ENCODE measurements at regions not wholly inside any gene's neighbourhood (a gene's known extent, or its start where the extent isn't known, plus 50 kb on each side); places are given as distances from the start of the nearest gene placed in this dataset.
"Not testable (repeated sequence)": the region's sequence is repeated elsewhere in the genome, so short reads cannot be mapped to it uniquely, and the experiment has no call there.

DNA sequence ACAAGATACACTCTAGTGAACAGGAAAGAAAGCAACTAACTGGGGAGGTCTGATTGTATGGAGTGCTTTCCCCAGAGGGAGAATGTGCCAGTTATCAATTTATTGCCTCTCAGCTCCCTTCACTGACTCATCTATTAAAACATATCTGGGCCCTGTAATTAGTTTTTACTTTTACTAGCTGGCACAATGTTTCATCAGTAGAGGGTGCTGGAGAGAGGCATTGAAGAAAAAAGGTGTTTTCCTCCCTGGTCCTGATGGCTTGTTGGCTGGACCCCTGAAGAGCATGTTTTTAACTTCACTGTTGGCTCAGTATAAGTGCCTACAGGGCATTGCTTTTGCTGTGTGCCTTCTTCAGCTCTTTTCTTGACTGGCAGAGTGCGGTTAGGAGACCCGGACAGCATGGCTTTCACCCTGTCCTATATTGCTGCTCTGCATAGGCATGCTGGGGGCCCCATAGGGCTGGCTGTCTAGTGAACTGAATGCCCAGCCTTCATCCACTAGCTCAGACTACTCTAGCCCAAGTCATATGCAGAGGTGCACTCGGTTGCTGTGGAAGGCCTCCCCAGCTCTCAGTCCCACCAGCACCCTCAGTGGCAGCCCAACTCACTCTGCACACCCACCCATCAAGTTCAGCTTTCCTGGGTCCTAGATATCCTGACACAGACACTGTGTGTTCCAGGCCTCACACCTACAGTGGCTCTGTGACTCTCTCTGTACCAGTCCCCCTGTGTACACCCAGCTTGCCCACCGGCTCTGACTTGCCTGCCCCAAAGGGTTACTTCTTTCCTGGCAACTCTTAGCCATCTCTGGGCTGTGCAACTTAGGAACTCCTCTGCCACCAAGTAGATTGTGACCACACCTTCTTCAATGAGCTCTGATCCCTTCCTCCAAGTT, 62.3 kb upstream of the ACYP2 start:
- WGBS, 2 donors = 91 to 96% methylated on average over 4 of the region's 4 CpGs
- Histone ChIP-seq H3K36me3 (ENCODE audit: low read depth, missing control alignments) (no peaks in the 10 kb centered on the region), H3K4me1 (no peaks in the 10 kb centered on the region), H3K9me3 (no peaks in the 10 kb centered on the region), H3K4me3 (no peak overlapping the region), H3K27me3 (no peaks in the 10 kb centered on the region), H3K27ac (no peak overlapping the region)
- TF ChIP-seq POLR2A (IDR thresholded peaks at IDR 0.05) = no peak
- TF ChIP-seq CTCF (IDR thresholded peaks at IDR 0.05) = no peak
- no peak for DNase-seq
- intact Hi-C loops (cut with DNase I; ENCODE audit: low total_unique reads) = no loop called here

GRCh38 chr2:54050445-54050844, 65.0 kb upstream of the ACYP2 start:
- DNase-seq = no peak
- no peak overlapping the region for H3K27ac ChIP-seq
- TF ChIP-seq CTCF (IDR thresholded peaks at IDR 0.05) (no peak), POLR2A (IDR thresholded peaks at IDR 0.05) (no peak)
- no peaks in the 10 kb centered on the region for H3K9me3 ChIP-seq
- H3K4me3 ChIP-seq = no peak overlapping the region
- H3K4me1 ChIP-seq = no peaks in the 10 kb centered on the region
- WGBS, 2 donors = 93 to 96% methylated on average over 2 of the region's 2 CpGs
- H3K36me3 ChIP-seq (ENCODE audit: low read depth, missing control alignments) = no peaks in the 10 kb centered on the region
- H3K27me3 ChIP-seq = no peaks in the 10 kb centered on the region
- intact Hi-C loops (cut with DNase I; ENCODE audit: low total_unique reads) = no loop called here

DNA sequence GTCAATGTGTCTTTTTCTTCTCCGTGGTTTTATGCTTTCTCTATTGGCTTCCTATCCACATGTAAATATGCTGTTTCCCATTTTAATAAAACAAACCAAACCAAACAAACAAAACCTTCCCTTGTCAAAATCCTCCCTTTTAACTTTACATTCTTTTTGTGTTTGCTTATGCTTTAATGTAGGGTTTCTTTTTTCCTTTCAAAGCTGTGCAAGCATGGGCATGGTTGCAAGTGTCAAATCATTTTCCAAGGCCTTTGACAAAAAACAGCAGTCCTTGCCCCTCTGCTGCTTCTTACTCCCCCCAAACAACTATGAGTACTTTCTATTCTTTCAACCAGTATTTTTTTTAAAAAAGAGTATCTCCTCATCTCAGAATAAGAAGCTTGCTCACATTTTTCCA, 66.0 kb upstream of the ACYP2 start:
- H3K4me3 ChIP-seq = no peak overlapping the region
- no peak for DNase-seq
- no peaks in the 10 kb centered on the region for H3K4me1 ChIP-seq
- no peak overlapping the region for H3K27ac ChIP-seq
- H3K9me3 ChIP-seq = no peaks in the 10 kb centered on the region
- TF ChIP-seq CTCF (IDR thresholded peaks at IDR 0.05) (no peak), POLR2A (IDR thresholded peaks at IDR 0.05) (no peak)
- no peaks in the 10 kb centered on the region for H3K27me3 ChIP-seq
- intact Hi-C loops (cut with DNase I; ENCODE audit: low total_unique reads) = no loop called here
- WGBS, 2 donors = 69 to 76% methylated on average over 1 of the region's 1 CpG
- H3K36me3 ChIP-seq (ENCODE audit: low read depth, missing control alignments) = no peaks in the 10 kb centered on the region

DNA sequence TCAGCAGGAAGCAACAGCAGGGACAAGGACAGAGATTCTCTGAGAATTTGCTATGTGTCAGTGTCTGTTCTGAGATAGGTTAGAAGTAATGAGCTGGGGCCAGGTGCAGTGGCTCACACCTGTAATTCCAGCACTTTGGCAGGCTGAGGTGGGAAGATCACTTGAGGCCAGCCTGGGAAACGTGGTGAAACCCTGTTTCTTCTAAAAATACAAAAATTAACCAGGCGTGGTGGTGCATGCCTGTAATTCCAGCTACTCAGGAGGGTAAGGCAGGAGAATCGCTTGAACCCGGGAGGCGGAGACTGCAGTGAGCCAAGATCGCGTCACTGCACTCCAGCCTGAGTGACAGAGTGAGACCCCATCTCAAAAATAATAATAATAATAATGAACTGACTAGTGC, 66.5 kb upstream of the ACYP2 start:
- H3K27ac ChIP-seq; intact Hi-C loops (cut with DNase I; ENCODE audit: low total_unique reads); H3K4me3 ChIP-seq; H3K9me3 ChIP-seq; H3K36me3 ChIP-seq (ENCODE audit: low read depth, missing control alignments); H3K4me1 ChIP-seq; H3K27me3 ChIP-seq; DNase-seq: not testable (repeated sequence)
- 91% methylated on average over 7 of the region's 7 CpGs for WGBS, 2 donors

DNA sequence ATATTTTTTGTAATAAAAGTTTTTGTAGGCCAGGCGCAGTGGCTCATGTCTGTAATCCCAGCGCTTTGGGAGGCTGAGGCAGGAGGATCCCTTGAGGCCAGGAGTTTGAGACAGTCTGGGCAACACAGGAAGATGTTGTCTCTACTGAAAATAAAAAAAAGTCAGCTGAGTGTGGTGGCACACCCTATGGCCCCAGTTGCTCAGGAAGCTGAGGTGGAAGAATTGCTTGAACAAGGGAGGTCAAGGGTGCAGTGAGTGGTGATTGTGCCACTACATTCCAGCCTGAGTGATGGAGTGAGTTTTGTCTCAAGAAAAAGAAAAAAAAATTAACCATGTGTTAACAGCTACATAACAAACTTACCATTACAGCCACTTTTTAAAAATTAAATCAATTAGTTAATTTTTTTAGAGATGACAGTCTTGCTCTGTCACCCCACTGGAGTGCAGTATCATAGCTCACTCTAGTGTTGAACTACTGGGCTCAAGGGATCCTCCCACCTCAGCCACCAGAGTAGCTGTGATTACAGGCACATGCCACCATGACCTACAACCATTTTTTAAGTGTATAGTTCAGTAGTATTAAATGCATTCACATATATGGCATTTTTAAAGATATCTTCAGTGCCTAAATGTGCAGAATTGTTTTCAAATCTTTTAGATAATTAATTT, 67.2 kb upstream of the ACYP2 start:
- no peak overlapping the region for H3K4me3 ChIP-seq
- H3K4me1 ChIP-seq = no peaks in the 10 kb centered on the region
- TF ChIP-seq POLR2A (IDR thresholded peaks at IDR 0.05) (no peak), CTCF (IDR thresholded peaks at IDR 0.05) (no peak)
- DNase-seq = no peak
- H3K36me3 ChIP-seq (ENCODE audit: low read depth, missing control alignments) = no peaks in the 10 kb centered on the region
- 89 to 94% methylated on average over 2 of the region's 2 CpGs for WGBS, 2 donors
- H3K27me3 ChIP-seq = no peaks in the 10 kb centered on the region
- intact Hi-C loops (cut with DNase I; ENCODE audit: low total_unique reads) = no loop called here
- H3K9me3 ChIP-seq = no peaks in the 10 kb centered on the region
- no peak overlapping the region for H3K27ac ChIP-seq
